PC-3 (cell line): ENCODE measurements at regions not wholly inside any gene's neighbourhood (a gene's known extent, or its start where the extent isn't known, plus 50 kb on each side); places are given as distances from the start of the nearest gene placed in this dataset.

Experiments used
- ATAC-seq: fragments of 200-7000 bp; cut with Tn5 transposase; 2 replicates; pipeline ENCODE4 v1.9.1; 2020; ENCODE audit warnings: mild to moderate bottlenecking, moderate library complexity
- BruUV-seq: library from RNA; stranded (reverse); fragments of 400-500 nt; replicated peaks from 2 replicates; lab custom pipeline; 2021; lab: Mats Ljungman, UMichigan
- CTCF ChIA-PET: fragments of 300-600 bp; sonication (Branson Sonifier 250); formaldehyde crosslinking; loops from one replicate; lab custom pipeline; 2022; ENCODE audit warnings: antibody characterized with exemption; lab: Charles Lee
- POLR2A ChIA-PET: fragments of 300-600 bp; sonication (Branson Sonifier 250); formaldehyde crosslinking; loops from one replicate; lab custom pipeline; 2022; ENCODE audit warnings: antibody characterized with exemption; ENCODE audit not compliant: unreplicated experiment; lab: Charles Lee
- DNase-seq: peaks from one replicate; pipeline ENCODE4 v3.0.0-alpha.2; 2015
- H2AFZ ChIP-seq: fragments of 300-600 bp; sonication (generic); 2 replicates; pipeline ENCODE4 v1.6.0; 2016; ENCODE audit warnings: antibody characterized with exemption, low read length
- H3F3A ChIP-seq: fragments of 300-600 bp; sonication (generic); one replicate; pipeline ENCODE4 v1.6.0; 2017; ENCODE audit warnings: antibody characterized with exemption, low read length, control low read depth, mild to moderate bottlenecking; ENCODE audit not compliant: unreplicated experiment
- H3K27ac ChIP-seq: fragments of 300-600 bp; sonication (generic); 2 replicates; pipeline ENCODE4 v1.5.1; 2016; ENCODE audit warnings: mild to moderate bottlenecking, low read length
- H3K27me3 ChIP-seq: fragments of 300-600 bp; sonication (generic); 2 replicates; pipeline ENCODE4 v1.6.1; 2016; ENCODE audit warnings: low read length, mixed read lengths
- H3K36me3 ChIP-seq: fragments of 300-600 bp; sonication (generic); 2 replicates; pipeline ENCODE4 v1.6.1; 2016; ENCODE audit warnings: low read depth, mixed run types, low read length, mixed read lengths
- H3K4me1 ChIP-seq: fragments of 300-600 bp; sonication (generic); 2 replicates; pipeline ENCODE4 v1.5.1; 2016; ENCODE audit warnings: low read length; ENCODE audit not compliant: insufficient read depth
- H3K4me2 ChIP-seq: fragments of 300-600 bp; sonication (generic); 2 replicates; pipeline ENCODE4 v1.6.0; 2016; ENCODE audit warnings: low read length
- H3K4me3 ChIP-seq: fragments of 300-600 bp; sonication (generic); 2 replicates; pipeline ENCODE4 v1.5.1; 2016; ENCODE audit warnings: mild to moderate bottlenecking, low read length, mixed read lengths
- H3K79me2 ChIP-seq: fragments of 300-600 bp; sonication (generic); 2 replicates; pipeline ENCODE4 v1.6.1; 2017; ENCODE audit warnings: low read length, mixed read lengths
- H3K9ac ChIP-seq: fragments of 300-600 bp; sonication (generic); 2 replicates; pipeline ENCODE4 v1.6.0; 2016; ENCODE audit warnings: mild to moderate bottlenecking, low read length
- H3K9me2 ChIP-seq: fragments of 300-600 bp; sonication (generic); replicated peaks from 2 replicates; pipeline ENCODE4 v1.6.1; 2016; ENCODE audit warnings: mixed run types, low read length, mixed read lengths
- H3K9me3 ChIP-seq: fragments of 300-600 bp; sonication (generic); 2 replicates; pipeline ENCODE4 v1.6.1; 2016; ENCODE audit warnings: low read length, mixed read lengths
- H4K20me1 ChIP-seq: fragments of 300-600 bp; sonication (generic); 2 replicates; pipeline ENCODE4 v1.6.1; 2016; ENCODE audit warnings: low read length, mixed read lengths
- EZH2 ChIP-seq: fragments of 300-600 bp; sonication (generic); IDR thresholded peaks from one replicate; pipeline ENCODE4 v1.6.1; 2017; ENCODE audit warnings: antibody characterized with exemption, mild to moderate bottlenecking, low read length; ENCODE audit not compliant: unreplicated experiment
- EZH2phosphoT487 ChIP-seq: fragments of 300-600 bp; sonication (generic); IDR thresholded peaks from 2 replicates; pipeline ENCODE4 v1.6.1; 2018; ENCODE audit warnings: mild to moderate bottlenecking, antibody characterized with exemption, low read length, borderline replicate concordance
- intact Hi-C: fragments of 100-400 bp; cut with micrococcal nuclease; formaldehyde crosslinking; loops from 2 replicates; pipeline ENCODE4 v1.9.0; 2023
- TF ChIP-seq, protein P1 (sequence below): fragments of 300-600 bp; sonication (generic); conservative IDR thresholded peaks from 2 replicates; pipeline ENCODE4 v1.5.1; 2017; ENCODE audit warnings: antibody characterized with exemption, low read depth, mild to moderate bottlenecking, low read length

DNA sequence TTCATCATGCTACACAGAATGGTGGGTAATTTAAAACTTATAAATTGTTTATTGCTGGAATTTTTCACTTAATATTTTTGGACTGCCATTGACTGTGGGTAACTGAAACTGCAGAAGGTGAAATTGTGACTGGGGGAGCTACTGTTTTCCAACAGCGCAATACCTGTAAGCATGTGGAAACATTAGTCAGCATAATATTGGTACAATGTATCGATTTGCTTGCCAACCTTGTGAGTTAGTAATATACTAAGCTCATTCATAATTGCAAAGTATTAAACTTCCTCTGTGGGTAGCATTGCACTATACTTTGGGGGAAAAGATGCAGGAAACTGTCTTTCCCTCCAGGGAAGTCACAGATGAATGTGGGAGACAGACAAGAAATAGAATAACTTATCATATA is 766.5 kb downstream of the HDGFL1 start:
- Histone ChIP-seq H3K27me3 (no peaks in the 10 kb centered on the region), H3K79me2 (no peaks in the 10 kb centered on the region), H3K4me1 (no peaks in the 10 kb centered on the region), H3K36me3 (no peaks in the 10 kb centered on the region), H3K9ac (no peak overlapping the region), H3K4me2 (no peak overlapping the region), H3K27ac (no peak overlapping the region), H3F3A (no peaks in the 10 kb centered on the region), H3K9me3 (no peaks in the 10 kb centered on the region), H4K20me1 (no peaks in the 10 kb centered on the region), H3K9me2 (0 out of 2 replicates have a peak, but pooled peaks cover 3% of the 10 kb centered on the region), H3K4me3 (no peak overlapping the region), H2AFZ (no peak overlapping the region)
- TF ChIP-seq, protein P1, sequence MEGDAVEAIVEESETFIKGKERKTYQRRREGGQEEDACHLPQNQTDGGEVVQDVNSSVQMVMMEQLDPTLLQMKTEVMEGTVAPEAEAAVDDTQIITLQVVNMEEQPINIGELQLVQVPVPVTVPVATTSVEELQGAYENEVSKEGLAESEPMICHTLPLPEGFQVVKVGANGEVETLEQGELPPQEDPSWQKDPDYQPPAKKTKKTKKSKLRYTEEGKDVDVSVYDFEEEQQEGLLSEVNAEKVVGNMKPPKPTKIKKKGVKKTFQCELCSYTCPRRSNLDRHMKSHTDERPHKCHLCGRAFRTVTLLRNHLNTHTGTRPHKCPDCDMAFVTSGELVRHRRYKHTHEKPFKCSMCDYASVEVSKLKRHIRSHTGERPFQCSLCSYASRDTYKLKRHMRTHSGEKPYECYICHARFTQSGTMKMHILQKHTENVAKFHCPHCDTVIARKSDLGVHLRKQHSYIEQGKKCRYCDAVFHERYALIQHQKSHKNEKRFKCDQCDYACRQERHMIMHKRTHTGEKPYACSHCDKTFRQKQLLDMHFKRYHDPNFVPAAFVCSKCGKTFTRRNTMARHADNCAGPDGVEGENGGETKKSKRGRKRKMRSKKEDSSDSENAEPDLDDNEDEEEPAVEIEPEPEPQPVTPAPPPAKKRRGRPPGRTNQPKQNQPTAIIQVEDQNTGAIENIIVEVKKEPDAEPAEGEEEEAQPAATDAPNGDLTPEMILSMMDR = no peak
- TF ChIP-seq EZH2phosphoT487 (no peak), EZH2 (no peak)
- intact Hi-C loops = no loop called here
- POLR2A ChIA-PET = no interaction called here
- CTCF ChIA-PET = no interaction called here
- no peak for ATAC-seq
- DNase-seq = no peak
- BruUV-seq = no TSS peak

DNA sequence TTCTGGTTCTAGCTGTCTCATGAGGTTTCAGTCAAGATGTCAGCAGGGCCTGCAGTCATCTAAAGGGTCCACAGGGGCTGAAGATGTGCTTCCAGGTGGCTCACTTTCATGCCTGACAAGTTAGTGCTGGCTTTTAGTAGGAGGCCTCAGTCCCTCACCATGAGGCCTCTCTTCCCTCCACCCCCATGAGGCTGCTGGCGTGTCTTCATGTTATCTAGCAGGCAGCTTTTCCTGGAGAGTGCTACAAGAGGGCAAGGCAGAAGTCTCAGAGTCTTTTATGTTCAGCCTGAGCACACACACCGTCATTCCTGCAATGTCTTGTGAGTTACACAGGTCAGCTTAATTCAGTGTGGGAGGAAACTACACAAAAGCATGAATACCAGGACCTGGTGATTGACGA is 769.9 kb downstream of the HDGFL1 start:
- Histone ChIP-seq H3K9ac (no peak overlapping the region), H3K9me3 (no peaks in the 10 kb centered on the region), H3F3A (no peaks in the 10 kb centered on the region), H2AFZ (no peak overlapping the region), H4K20me1 (no peaks in the 10 kb centered on the region), H3K79me2 (no peaks in the 10 kb centered on the region), H3K36me3 (no peaks in the 10 kb centered on the region), H3K27me3 (no peaks in the 10 kb centered on the region), H3K4me3 (no peak overlapping the region), H3K27ac (no peak overlapping the region), H3K4me1 (no peaks in the 10 kb centered on the region), H3K9me2 (no peaks in the 10 kb centered on the region), H3K4me2 (no peak overlapping the region)
- no peak for ATAC-seq
- CTCF ChIA-PET = no interaction called here
- BruUV-seq = no TSS peak
- intact Hi-C loops = no loop called here
- POLR2A ChIA-PET = no interaction called here
- TF ChIP-seq EZH2phosphoT487 (no peak), EZH2 (no peak)
- TF ChIP-seq, protein P1 = no peak
- DNase-seq = no peak

DNA sequence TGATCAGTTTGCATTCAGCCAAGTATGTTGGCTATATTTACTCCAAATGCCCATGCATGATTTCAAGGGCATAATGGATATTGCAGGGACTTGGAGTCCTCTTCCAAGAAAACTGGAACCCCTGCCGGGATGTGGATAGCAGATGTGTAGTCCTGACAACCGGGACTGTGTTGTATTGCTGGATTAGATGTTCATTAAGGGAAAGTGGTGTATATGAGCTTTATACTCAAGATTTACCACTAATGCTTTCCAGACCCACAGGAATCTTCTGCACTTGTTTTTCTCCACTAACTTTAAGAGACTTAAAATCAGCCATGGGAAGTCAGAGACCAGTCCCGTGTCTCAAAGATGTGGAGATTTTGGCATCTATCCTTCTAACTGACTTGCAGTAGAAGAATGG is 770.9 kb downstream of the HDGFL1 start:
- Histone ChIP-seq H3K27me3 (no peaks in the 10 kb centered on the region), H3K79me2 (no peaks in the 10 kb centered on the region), H2AFZ (no peak overlapping the region), H4K20me1 (no peaks in the 10 kb centered on the region), H3K9ac (no peak overlapping the region), H3K9me2 (no peaks in the 10 kb centered on the region), H3K36me3 (no peaks in the 10 kb centered on the region), H3K4me3 (no peak overlapping the region), H3K27ac (no peak overlapping the region), H3K4me2 (no peak overlapping the region), H3F3A (no peaks in the 10 kb centered on the region), H3K9me3 (no peaks in the 10 kb centered on the region), H3K4me1 (no peaks in the 10 kb centered on the region)
- POLR2A ChIA-PET = no interaction called here
- no peak for DNase-seq
- no peak for TF ChIP-seq EZH2
- TF ChIP-seq, protein P1 = no peak
- no peak for TF ChIP-seq EZH2phosphoT487
- CTCF ChIA-PET = no interaction called here
- no TSS peak for BruUV-seq
- intact Hi-C loops = no loop called here
- ATAC-seq = no peak
